ENCODE measurements at regions not wholly inside any gene's neighbourhood (a gene's known extent, or its start where the extent isn't known, plus 50 kb on each side); places are given as distances from the start of the nearest gene placed in this dataset.

GRCh38 chr3:160094562-160094961, 105.9 kb downstream of the IL12A start (continued):
- TF ChIP-seq FOSL1 (IDR thresholded peaks at IDR 0.05; ENCODE audit: insufficient read depth, low read depth, low read length) (no peak), SAP30 (IDR thresholded peaks at IDR 0.05; ENCODE audit: insufficient read depth, insufficient replicate concordance, low read length) (no peak), HDAC2 (IDR thresholded peaks at IDR 0.05; ENCODE audit: borderline replicate concordance in 1 of 2, low read depth in 2 of 2, low read length in 2 of 2) (no peak)

All from H1 (cell line).